Esophagus (tissue), 2 donors: ENCODE measurements at regions not wholly inside any gene's neighbourhood (a gene's known extent, or its start where the extent isn't known, plus 50 kb on each side); places are given as distances from the start of the nearest gene placed in this dataset.
"Not testable (repeated sequence)": the region's sequence is repeated elsewhere in the genome, so short reads cannot be mapped to it uniquely, and the experiment has no call there.

Experiments
- H3K27ac ChIP-seq, 2 donors: one replicate each; pipeline ENCODE4 v1.5.1; 2013; ENCODE audit warnings: low read depth in 2 of 2, mild to moderate bottlenecking in 2 of 2, inconsistent platforms in 1 of 2, low read length in 1 of 2, moderate library complexity in 1 of 2
- H3K27me3 ChIP-seq, 2 donors: one replicate each; pipeline ENCODE4 v1.6.1; 2013; ENCODE audit warnings: low read length in 2 of 2, control low read depth in 1 of 2, mild to moderate bottlenecking in 1 of 2; ENCODE audit not compliant: insufficient read depth in 2 of 2, control insufficient read depth in 1 of 2
- H3K36me3 ChIP-seq, 2 donors: one replicate each; pipeline ENCODE4 v1.6.1; 2013; ENCODE audit warnings: low read length in 1 of 2; ENCODE audit not compliant: control insufficient read depth in 2 of 2, insufficient read depth in 2 of 2
- H3K4me1 ChIP-seq, 2 donors: one replicate each; pipeline ENCODE4 v1.6.1; 2013; ENCODE audit warnings: low read length in 1 of 2; ENCODE audit not compliant: control insufficient read depth in 2 of 2, insufficient read depth in 2 of 2
- H3K4me3 ChIP-seq, 2 donors: one replicate each; pipeline ENCODE4 v1.5.1; 2013; ENCODE audit warnings: low read length in 2 of 2, mild to moderate bottlenecking in 2 of 2, low read depth in 1 of 2, moderate library complexity in 1 of 2
- H3K9me3 ChIP-seq, 2 donors: one replicate each; pipeline ENCODE4 v1.6.1; 2013; ENCODE audit warnings: mild to moderate bottlenecking in 2 of 2, low read depth in 1 of 2, low read length in 1 of 2, moderate library complexity in 1 of 2; ENCODE audit not compliant: control insufficient read depth in 2 of 2, insufficient read depth in 1 of 2
- WGBS, 2 donors: extraction: QIAGEN DNeasy Blood & Tissue Kit; methylation state at CpG; one replicate each; pipeline ENCODE4 v1.1.7; 2013; 5-methylcytosine and 5-hydroxymethylcytosine counted together
- donor health status: healthy with polysubstance abuse.
- donor health status: Bipolar disorder and iron deficiency.

- 88 to 96% methylated on average over 1 of the region's 1 CpG for WGBS, 2 donors
- no peak overlapping the region for H3K27ac ChIP-seq
Measured at GRCh38 chr4:114109776-114110175, 130.3 kb upstream of the ARSJ start.

GRCh38 chr4:114115526-114115925 is 136.1 kb upstream of the ARSJ start:
- 49 to 66% methylated on average over 2 of the region's 2 CpGs for WGBS, 2 donors

More at GRCh38 chr4:114109776-114110175, 130.3 kb upstream of the ARSJ start:
- no peaks in the 10 kb centered on the region for H3K27me3 ChIP-seq
- H3K9me3 ChIP-seq: no peaks in the 10 kb centered on the region
- no peaks in the 10 kb centered on the region for H3K4me1 ChIP-seq
- H3K4me3 ChIP-seq: no peak overlapping the region
- H3K36me3 ChIP-seq: no peaks in the 10 kb centered on the region

GRCh38 chr4:114116861-114117260 is 137.4 kb upstream of the ARSJ start:
- Histone ChIP-seq H3K9me3 (no peaks in the 10 kb centered on the region), H3K27ac (no peak overlapping the region), H3K27me3 (no peaks in the 10 kb centered on the region), H3K4me3 (no peak overlapping the region), H3K36me3 (no peaks in the 10 kb centered on the region), H3K4me1 (no peaks in the 10 kb centered on the region)
- WGBS, 2 donors: 57 to 61% methylated on average over 2 of the region's 2 CpGs

More at GRCh38 chr4:114115526-114115925, 136.1 kb upstream of the ARSJ start:
- H3K4me1 ChIP-seq: no peaks in the 10 kb centered on the region
- H3K9me3 ChIP-seq: no peaks in the 10 kb centered on the region
- H3K36me3 ChIP-seq: no peaks in the 10 kb centered on the region
- no peak overlapping the region for H3K4me3 ChIP-seq
- H3K27ac ChIP-seq: no peak overlapping the region
- no peaks in the 10 kb centered on the region for H3K27me3 ChIP-seq

- Histone ChIP-seq H3K4me1 (no peaks in the 10 kb centered on the region), H3K36me3 (no peaks in the 10 kb centered on the region), H3K27me3 (no peaks in the 10 kb centered on the region), H3K4me3 (no peak overlapping the region), H3K9me3 (peaks cover 0 to 4% of the 10 kb centered on the region in 2 donors), H3K27ac (no peak overlapping the region)
- WGBS, 2 donors: 98 to 100% methylated on average over 1 of the region's 1 CpG
Measured at GRCh38 chr4:114121221-114121620, 141.8 kb upstream of the ARSJ start.

DNA sequence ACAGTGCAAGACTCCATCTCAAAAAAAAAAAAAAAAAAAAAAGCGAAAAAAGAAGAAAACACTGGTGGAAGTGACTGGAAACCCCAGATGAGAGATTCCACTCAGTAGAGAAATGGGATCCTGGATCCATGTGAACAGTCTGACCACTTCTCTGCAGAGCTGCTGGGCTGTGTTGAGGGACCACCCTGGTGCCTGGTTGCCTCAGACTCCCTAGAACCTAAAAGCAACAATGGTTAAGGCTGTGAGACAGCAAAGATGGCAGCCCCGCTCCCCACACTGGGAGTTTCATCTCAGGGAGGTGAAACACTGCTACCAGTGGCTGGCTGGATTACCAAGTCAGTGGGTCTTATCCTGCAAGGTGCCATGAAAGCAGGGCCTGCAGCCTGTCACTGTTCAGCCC is 152.8 kb upstream of the ARSJ start:
- Histone ChIP-seq H3K9me3 (no peaks in the 10 kb centered on the region), H3K36me3 (no peaks in the 10 kb centered on the region), H3K27ac (no peak overlapping the region), H3K27me3 (no peaks in the 10 kb centered on the region), H3K4me3 (no peak overlapping the region), H3K4me1 (no peaks in the 10 kb centered on the region)
- 91 to 92% methylated on average over 1 to 2 of the region's 2 CpGs for WGBS, 2 donors

- no peaks in the 10 kb centered on the region for H3K36me3 ChIP-seq
- no peaks in the 10 kb centered on the region for H3K9me3 ChIP-seq
- no peaks in the 10 kb centered on the region for H3K4me1 ChIP-seq
- H3K4me3 ChIP-seq: no peak overlapping the region
- no peak overlapping the region for H3K27ac ChIP-seq
- WGBS, 2 donors: 81 to 87% methylated on average over 2 of the region's 2 CpGs
- no peaks in the 10 kb centered on the region for H3K27me3 ChIP-seq
Measured at GRCh38 chr4:114132830-114133229, 153.4 kb upstream of the ARSJ start.

- H3K4me3 ChIP-seq: no peak overlapping the region
- no peaks in the 10 kb centered on the region for H3K4me1 ChIP-seq
- H3K27ac ChIP-seq: no peak overlapping the region
- no peaks in the 10 kb centered on the region for H3K27me3 ChIP-seq
- no peaks in the 10 kb centered on the region for H3K9me3 ChIP-seq
- H3K36me3 ChIP-seq: no peaks in the 10 kb centered on the region
Measured at GRCh38 chr4:114136069-114136468, 156.6 kb upstream of the ARSJ start.

GRCh38 chr4:114137984-114138383 is 158.5 kb upstream of the ARSJ start:
- Histone ChIP-seq H3K27me3 (no peaks in the 10 kb centered on the region), H3K36me3 (no peaks in the 10 kb centered on the region), H3K4me3 (no peak overlapping the region), H3K27ac (no peak overlapping the region), H3K9me3 (no peaks in the 10 kb centered on the region), H3K4me1 (no peaks in the 10 kb centered on the region)
- WGBS, 2 donors: 92 to 93% methylated on average over 2 of the region's 2 CpGs

DNA sequence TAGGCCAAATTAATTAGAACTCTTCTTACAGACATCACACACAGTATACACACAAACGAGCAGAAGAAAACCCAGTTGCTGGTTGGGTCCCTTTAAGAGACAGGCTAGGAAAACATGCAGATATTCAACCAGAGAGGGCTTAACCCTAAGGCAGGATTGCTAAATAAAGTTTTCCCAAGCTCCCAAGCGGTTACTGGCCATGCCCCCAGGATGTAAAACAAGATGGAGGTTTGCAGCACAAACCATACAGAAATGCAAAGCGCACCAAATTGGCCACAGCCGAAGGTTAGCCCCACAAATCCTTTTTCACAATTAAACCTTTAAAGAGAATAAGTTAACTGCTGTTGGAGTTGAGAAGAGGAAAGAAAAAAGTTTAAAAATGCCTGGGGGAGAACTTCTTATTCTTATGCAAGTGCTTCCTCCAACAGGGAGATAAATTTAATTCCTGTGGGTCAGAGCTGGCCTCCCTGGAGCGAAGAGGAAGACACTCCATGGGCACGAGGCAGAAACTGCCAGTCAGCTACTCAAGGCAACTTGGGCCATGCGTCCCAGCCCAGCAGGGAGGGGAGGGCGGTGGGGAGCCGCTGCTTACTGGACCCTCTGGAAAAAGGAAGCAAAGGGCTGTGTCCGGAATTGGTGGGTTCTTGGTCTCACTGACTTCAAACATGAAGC is 167.6 kb upstream of the ARSJ start:
- Histone ChIP-seq H3K4me1 (no peaks in the 10 kb centered on the region), H3K9me3 (peaks cover 0 to 7% of the 10 kb centered on the region in 2 donors), H3K36me3 (no peaks in the 10 kb centered on the region), H3K27ac (no peak overlapping the region), H3K4me3 (no peak overlapping the region), H3K27me3 (no peaks in the 10 kb centered on the region)
- 79 to 83% methylated on average over 10 of the region's 10 CpGs for WGBS, 2 donors

- H3K27ac ChIP-seq, H3K36me3 ChIP-seq, H3K9me3 ChIP-seq, H3K27me3 ChIP-seq, H3K4me1 ChIP-seq, H3K4me3 ChIP-seq: not testable (repeated sequence)
- 80 to 86% methylated on average over 17 of the region's 17 CpGs for WGBS, 2 donors
Measured at GRCh38 chr4:114147619-114148208, 168.3 kb upstream of the ARSJ start.
